ENCODE measurements at regions not wholly inside any gene's neighbourhood (a gene's known extent, or its start where the extent isn't known, plus 50 kb on each side); places are given as distances from the start of the nearest gene placed in this dataset.

DNA sequence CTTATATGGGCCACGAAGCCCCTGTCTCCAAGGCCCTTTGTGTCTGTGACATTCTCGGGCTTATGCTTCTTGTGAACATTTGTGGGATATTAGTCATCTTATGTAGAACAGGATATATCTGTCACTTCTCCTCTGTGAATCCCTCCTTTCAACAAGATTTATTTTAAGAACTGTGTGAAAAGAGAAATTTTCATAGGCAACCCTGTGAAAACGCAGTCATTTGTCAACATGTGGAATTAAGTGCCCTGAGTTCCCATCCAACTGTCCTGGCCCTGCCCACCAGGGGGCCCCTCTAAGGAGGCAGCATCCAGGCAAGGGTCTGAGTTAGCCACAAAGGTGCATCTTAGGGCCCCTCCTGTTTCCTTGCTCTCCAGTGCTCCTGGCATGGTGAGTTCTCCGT, 76.8 kb upstream of the CHRNA7 start:
- TF ChIP-seq, protein P1, sequence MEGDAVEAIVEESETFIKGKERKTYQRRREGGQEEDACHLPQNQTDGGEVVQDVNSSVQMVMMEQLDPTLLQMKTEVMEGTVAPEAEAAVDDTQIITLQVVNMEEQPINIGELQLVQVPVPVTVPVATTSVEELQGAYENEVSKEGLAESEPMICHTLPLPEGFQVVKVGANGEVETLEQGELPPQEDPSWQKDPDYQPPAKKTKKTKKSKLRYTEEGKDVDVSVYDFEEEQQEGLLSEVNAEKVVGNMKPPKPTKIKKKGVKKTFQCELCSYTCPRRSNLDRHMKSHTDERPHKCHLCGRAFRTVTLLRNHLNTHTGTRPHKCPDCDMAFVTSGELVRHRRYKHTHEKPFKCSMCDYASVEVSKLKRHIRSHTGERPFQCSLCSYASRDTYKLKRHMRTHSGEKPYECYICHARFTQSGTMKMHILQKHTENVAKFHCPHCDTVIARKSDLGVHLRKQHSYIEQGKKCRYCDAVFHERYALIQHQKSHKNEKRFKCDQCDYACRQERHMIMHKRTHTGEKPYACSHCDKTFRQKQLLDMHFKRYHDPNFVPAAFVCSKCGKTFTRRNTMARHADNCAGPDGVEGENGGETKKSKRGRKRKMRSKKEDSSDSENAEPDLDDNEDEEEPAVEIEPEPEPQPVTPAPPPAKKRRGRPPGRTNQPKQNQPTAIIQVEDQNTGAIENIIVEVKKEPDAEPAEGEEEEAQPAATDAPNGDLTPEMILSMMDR (IDR thresholded peaks at IDR 0.05; ENCODE audit: low read depth, low read length): no peak
- DNase-seq (ENCODE audit: extremely low read depth, low read depth): no peak

DNA sequence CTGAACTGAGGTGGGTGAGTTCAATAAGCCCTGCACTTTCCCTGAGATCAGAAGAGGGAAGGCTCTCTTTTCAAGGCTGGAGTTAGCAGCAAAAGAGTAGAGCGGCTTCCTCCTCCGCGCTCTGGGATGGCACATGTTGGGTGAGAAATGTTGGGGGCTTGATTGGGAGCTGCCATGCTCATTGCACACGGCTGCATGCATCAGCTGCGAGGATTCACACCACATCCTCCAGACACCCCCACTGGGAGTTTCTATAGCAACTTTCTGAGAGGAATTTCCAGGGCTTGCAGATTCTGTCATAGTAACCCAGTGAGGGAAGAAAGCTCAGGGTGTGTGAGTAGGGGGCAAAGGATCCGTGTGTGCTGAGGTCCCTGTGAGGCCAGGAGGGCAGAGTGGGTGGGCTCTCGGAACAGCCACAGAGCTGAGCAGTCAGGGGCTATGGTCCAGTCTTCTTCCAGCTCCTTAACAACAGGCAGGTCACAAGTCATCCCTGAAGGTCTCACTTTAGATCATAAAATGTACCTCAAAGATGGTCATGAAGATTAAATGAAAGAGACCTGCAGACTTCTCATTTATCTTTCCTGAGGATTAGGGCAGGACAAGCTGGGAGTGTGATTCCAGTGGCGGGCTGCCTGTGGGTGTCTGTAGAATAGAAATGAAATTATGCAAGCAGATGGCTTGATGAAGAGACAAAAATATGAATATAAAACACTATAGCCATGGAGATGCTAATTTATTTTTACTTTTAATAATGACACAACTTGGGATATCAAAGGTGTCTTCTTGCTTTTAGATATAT, 75.7 kb upstream of the CHRNA7 start:
- TF ChIP-seq, protein P1 (IDR thresholded peaks at IDR 0.05; ENCODE audit: low read depth, low read length): no peak
- DNase-seq (ENCODE audit: extremely low read depth, low read depth): no peak

DNA sequence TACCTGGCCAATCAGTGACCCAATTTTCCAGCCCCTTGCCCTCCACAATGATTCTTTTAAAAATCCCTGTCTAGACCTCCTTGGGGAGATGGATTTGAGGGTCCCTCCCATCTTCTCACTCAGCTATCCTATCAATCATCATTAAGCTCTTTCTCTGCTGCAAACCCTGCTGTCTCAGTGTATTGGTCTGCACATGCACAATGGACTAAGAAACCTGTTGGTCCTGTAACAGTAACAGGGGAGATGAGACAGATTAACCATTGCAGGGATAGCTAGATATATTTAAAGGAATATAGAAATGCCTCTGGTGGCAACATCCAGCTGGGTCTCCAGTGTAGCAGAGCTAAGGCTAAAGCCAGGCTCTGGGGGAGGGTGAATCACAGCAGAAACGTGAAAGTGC, 74.6 kb upstream of the CHRNA7 start:
- TF ChIP-seq, protein P1 (IDR thresholded peaks at IDR 0.05; ENCODE audit: low read depth, low read length): no peak
- DNase-seq (ENCODE audit: extremely low read depth, low read depth): no peak

DNA sequence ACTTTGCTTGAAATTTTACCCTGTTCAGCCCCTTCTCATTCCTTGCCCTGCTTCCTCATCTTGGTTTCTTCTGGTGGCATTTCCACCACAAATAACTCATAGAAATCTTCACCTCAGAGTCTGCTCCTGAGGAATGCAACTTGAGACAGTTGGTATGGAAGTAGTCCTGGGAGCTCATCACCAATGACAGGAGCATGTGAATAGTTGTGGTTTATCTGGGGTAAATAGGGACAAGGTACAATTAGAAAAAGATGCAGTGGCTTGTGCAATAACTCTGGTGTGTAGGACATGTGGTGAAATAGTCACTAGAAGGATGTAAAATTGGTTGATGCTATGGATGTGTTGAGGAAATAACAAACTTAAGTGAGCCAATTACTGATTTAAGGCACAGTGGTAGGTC, 72.7 kb upstream of the CHRNA7 start:
- TF ChIP-seq, protein P1 (IDR thresholded peaks at IDR 0.05; ENCODE audit: low read depth, low read length): no peak
- DNase-seq (ENCODE audit: extremely low read depth, low read depth): no peak

DNA sequence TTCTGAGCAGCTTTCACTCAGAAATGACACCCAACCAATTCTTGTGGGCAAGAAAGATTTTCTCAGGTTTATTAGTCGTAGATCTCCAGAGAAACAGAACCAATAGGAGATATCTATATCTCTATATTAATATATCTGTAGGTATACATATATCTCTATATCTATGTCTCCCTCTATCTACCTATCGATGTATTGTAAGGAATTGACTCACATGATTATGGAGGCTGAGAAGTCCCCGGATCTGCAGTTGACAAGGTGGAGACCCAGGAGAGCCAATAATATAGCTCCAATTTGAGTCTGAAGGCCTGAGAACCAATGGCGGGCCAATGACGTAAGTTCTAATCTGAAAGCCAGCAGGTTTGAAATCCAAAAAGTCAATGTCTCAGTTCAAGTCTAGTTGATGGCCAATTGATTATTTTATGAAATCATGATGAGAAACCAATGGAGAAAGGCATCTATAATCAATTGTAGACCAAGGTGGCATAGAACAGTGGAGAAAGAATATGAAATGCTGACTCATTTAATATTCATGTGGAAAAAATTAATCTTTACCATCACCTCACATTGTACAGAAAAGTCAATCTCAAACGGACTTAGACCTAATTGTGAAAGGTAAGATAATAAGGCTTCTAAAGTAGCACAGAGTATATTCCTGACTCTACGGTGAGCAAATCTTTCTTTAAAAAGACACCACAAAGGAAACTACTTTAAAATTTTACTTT, 65.6 kb upstream of the CHRNA7 start:
- TF ChIP-seq, protein P1 (IDR thresholded peaks at IDR 0.05; ENCODE audit: low read depth, low read length): no peak
- no peak for DNase-seq (ENCODE audit: extremely low read depth, low read depth)

DNA sequence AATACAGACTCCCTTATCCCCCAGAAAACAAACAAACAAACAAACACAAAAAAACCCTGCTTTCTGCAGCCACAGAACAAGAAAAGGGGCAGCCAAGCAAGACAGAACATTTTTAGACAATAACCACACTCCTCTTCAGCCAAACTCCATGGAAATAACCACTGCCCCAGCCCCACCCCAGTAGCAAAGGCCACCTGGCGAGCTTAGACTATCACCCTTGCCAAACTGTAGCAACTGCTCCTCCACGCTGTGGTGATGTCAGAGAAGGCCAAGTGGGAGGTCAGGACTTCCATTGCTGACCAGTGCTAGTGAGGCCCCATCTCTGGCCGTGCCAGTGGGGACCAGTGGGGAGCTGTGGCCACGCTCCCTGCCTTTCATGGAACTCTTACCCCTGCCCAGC, 60.3 kb upstream of the CHRNA7 start:
- TF ChIP-seq, protein P1 (IDR thresholded peaks at IDR 0.05; ENCODE audit: low read depth, low read length): no peak
- DNase-seq (ENCODE audit: extremely low read depth, low read depth): no peak

DNA sequence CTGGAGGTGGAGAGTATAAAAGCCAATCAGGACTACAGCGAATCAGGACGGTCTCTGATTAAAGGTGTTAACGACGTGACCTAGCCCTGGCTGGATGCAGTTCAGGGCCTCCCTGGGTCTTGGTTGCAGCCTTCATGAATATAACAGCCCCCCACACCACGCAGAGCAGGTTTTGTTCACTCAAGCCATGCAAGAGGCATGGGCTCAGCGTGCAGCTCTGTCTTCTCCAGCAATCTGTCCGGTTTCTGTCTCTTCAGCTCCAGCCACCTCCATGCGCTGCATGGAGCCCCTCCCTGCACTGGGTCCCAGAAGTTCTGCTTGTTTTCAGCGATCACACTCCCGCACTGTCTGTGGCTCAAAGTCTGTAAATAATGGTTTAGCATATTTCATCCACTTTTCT, 57.1 kb upstream of the CHRNA7 start:
- TF ChIP-seq, protein P1 (IDR thresholded peaks at IDR 0.05; ENCODE audit: low read depth, low read length): no peak
- DNase-seq (ENCODE audit: extremely low read depth, low read depth): no peak

All from AG09319 (cell line).